Subcutaneous abdominal adipose tissue (tissue), 5 donors: ENCODE measurements at regions not wholly inside any gene's neighbourhood (a gene's known extent, or its start where the extent isn't known, plus 50 kb on each side); places are given as distances from the start of the nearest gene placed in this dataset.

ENCODE experiments used
- H3K27ac ChIP-seq: one replicate; pipeline ENCODE4 v1.7.0; 2013; ENCODE audit warnings: low read depth, mild to moderate bottlenecking, inconsistent platforms, low read length, moderate library complexity
- H3K27me3 ChIP-seq, 5 donors: one replicate each; pipeline ENCODE4 v1.7.0; 2013; ENCODE audit warnings: low read length in 5 of 5, inconsistent platforms in 1 of 5; ENCODE audit not compliant: control insufficient read depth in 5 of 5, insufficient read depth in 4 of 5
- H3K36me3 ChIP-seq, 5 donors: one replicate each; pipeline ENCODE4 v1.7.0; 2013; ENCODE audit warnings: low read length in 5 of 5; ENCODE audit not compliant: control insufficient read depth in 5 of 5, insufficient read depth in 5 of 5
- H3K4me1 ChIP-seq, 5 donors: one replicate each; pipeline ENCODE4 v1.7.0; 2013; ENCODE audit warnings: low read length in 5 of 5, mild to moderate bottlenecking in 3 of 5, moderate library complexity in 1 of 5; ENCODE audit not compliant: control insufficient read depth in 5 of 5, insufficient read depth in 5 of 5
- H3K4me3 ChIP-seq, 5 donors: one replicate each; pipeline ENCODE4 v1.7.0; 2013; ENCODE audit warnings: low read length in 5 of 5, low read depth in 1 of 5
- H3K9ac ChIP-seq, 5 donors: one replicate each; pipeline ENCODE4 v1.7.0; 2013; ENCODE audit warnings: low read length in 5 of 5, mild to moderate bottlenecking in 4 of 5, moderate library complexity in 3 of 5
- H3K9me3 ChIP-seq, 5 donors: one replicate each; pipeline ENCODE4 v1.7.0; 2013; ENCODE audit warnings: low read length in 5 of 5; ENCODE audit not compliant: control insufficient read depth in 5 of 5
- donor health status: healthy.
- donor health status: healthy.
- donor health status: healthy.
- donor health status: healthy.
- donor health status: healthy.

DNA sequence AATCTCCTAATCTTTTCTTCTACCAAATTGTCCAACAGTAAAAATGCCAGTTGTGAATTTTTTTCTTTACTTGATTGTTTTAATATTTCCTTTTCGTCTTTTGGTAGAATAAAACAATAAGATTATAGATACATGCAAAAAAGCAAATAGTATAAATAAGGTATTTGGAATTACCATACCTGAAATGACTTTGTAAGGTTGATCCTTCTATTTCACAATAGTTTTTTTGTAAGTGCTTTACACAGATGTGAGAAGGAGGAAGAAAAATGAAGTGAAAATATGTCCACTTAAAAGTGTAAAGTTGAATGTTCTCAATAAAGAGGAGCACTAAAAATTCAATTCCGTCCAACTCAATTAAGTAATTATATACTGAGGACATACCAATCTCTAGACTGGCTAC lies 457.6 kb downstream of the UTRN start:
- H3K9ac ChIP-seq: no peak overlapping the region
- no peak overlapping the region for H3K4me3 ChIP-seq

GRCh38 chr6:144744720-144745119 lies 459.6 kb downstream of the UTRN start:
- Histone ChIP-seq H3K9ac (no peak overlapping the region), H3K4me1 (no peaks in the 10 kb centered on the region), H3K27ac (no peak overlapping the region), H3K4me3 (no peak overlapping the region), H3K36me3 (peaks cover 8 to 16% (median 13%) of the 10 kb centered on the region in 5 donors), H3K9me3 (no peaks in the 10 kb centered on the region), H3K27me3 (no peaks in the 10 kb centered on the region)

More for the DNA sequence above, 457.6 kb downstream of the UTRN start:
- H3K4me1 ChIP-seq: no peaks in the 10 kb centered on the region
- peaks cover 5 to 16% (median 7%) of the 10 kb centered on the region in 5 donors for H3K36me3 ChIP-seq
- no peak overlapping the region for H3K27ac ChIP-seq
- no peaks in the 10 kb centered on the region for H3K27me3 ChIP-seq
- no peaks in the 10 kb centered on the region for H3K9me3 ChIP-seq

- Histone ChIP-seq H3K4me1 (no peaks in the 10 kb centered on the region), H3K36me3 (peaks cover 8 to 17% (median 14%) of the 10 kb centered on the region in 5 donors), H3K9ac (no peak overlapping the region), H3K27ac (no peak overlapping the region), H3K9me3 (no peaks in the 10 kb centered on the region), H3K27me3 (no peaks in the 10 kb centered on the region), H3K4me3 (no peak overlapping the region)
Measured at GRCh38 chr6:144745439-144745838, 460.3 kb downstream of the UTRN start.

DNA sequence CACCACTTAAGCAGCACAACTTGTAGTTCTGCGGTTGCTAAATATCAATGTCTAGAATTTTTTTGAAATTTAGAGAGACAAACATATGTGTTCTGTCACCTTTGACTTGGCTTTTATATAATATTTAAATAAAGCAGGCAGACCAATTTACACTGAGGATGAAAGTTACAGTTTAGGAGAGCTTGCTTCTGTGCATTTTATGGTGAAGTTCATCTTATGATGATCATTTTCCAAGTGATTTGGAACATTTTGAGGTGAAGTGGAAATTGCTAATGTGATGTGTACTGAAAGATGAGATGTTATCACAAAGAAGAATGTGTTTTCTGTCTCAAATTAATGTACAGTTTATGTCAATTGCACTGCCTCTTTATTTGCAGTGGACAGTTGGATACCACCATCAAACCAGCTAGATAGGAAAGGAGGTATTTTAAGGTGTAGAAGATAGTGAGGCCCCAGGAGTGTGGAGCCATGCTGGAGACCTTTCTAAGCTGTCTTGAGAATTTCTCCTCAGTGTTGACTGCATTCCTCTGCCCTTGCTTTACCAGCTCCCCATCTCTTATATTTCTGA lies 461.9 kb downstream of the UTRN start:
- no peaks in the 10 kb centered on the region for H3K9me3 ChIP-seq
- H3K27me3 ChIP-seq: no peaks in the 10 kb centered on the region
- no peak overlapping the region for H3K27ac ChIP-seq
- H3K4me1 ChIP-seq: no peaks in the 10 kb centered on the region
- H3K9ac ChIP-seq: no peak overlapping the region
- no peak overlapping the region for H3K4me3 ChIP-seq
- peaks cover 12 to 29% (median 18%) of the 10 kb centered on the region in 5 donors for H3K36me3 ChIP-seq

- H3K9ac ChIP-seq: no peak overlapping the region
- H3K9me3 ChIP-seq: no peaks in the 10 kb centered on the region
- no peak overlapping the region for H3K27ac ChIP-seq
- H3K27me3 ChIP-seq: no peaks in the 10 kb centered on the region
- no peaks in the 10 kb centered on the region for H3K4me1 ChIP-seq
- peaks cover 23 to 36% (median 24%) of the 10 kb centered on the region in 5 donors for H3K36me3 ChIP-seq
- no peak overlapping the region for H3K4me3 ChIP-seq
Measured at GRCh38 chr6:144749263-144749662, 464.1 kb downstream of the UTRN start.

DNA sequence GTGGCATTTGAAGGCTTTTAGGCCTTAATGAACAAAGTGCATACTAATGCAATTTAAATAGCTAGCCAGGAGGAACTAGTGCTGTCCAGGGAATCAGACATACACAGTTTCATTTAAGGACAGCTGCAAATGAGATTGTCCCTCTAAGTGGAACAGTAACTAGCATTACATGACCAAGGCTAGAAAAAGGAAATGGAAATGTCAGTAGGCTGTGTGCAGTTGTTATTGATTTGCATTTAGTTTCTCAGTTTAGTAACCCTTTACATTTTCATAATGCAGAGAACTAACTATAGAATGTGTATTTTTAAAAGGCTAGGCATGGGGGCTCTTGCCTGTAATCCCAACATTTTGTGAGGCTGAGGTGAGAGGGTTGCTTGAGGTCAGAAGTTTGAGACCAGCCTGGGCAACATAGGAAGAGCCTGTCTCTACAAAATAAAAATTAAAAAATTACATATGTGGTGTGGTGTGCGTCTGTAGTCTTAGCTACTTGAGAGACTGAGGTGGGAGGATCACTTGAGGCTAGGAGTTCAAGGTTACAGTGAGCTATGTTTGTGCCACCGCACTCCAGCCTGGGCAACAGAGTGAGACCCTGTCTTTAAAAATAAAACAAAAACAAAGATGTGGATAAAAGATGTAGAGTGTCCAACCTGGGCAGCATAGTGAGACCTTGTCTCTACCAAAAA lies 468.0 kb downstream of the UTRN start:
- H3K4me3 ChIP-seq: no peak overlapping the region
- H3K36me3 ChIP-seq: peaks cover 23 to 38% (median 27%) of the 10 kb centered on the region in 5 donors
- no peak overlapping the region for H3K27ac ChIP-seq
- no peak overlapping the region for H3K9ac ChIP-seq
- H3K4me1 ChIP-seq: no peaks in the 10 kb centered on the region
- no peaks in the 10 kb centered on the region for H3K27me3 ChIP-seq
- H3K9me3 ChIP-seq: no peaks in the 10 kb centered on the region

DNA sequence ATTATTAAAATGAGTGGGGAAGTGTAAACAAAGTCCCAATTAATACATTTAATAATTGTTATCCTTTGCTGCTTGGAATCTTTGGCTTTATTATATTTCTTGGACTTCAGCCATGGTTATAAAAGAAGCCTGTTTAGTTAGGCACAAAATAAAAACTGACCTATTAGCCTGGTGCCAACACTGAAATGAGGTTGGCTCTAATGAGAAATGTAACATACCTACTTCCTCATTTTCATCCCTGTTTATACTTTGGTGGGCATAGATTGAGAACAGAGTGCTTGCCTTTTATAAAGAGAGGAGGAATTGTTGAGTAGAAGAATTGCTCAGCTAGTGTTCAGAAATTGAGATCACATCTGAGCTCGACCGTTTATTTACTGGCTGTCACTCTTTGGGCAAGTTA lies 471.3 kb downstream of the UTRN start:
- Histone ChIP-seq H3K27me3 (no peaks in the 10 kb centered on the region), H3K27ac (no peak overlapping the region), H3K4me3 (no peak overlapping the region), H3K4me1 (no peaks in the 10 kb centered on the region), H3K9me3 (no peaks in the 10 kb centered on the region), H3K36me3 (peaks cover 17 to 33% (median 22%) of the 10 kb centered on the region in 5 donors), H3K9ac (no peak overlapping the region)

DNA sequence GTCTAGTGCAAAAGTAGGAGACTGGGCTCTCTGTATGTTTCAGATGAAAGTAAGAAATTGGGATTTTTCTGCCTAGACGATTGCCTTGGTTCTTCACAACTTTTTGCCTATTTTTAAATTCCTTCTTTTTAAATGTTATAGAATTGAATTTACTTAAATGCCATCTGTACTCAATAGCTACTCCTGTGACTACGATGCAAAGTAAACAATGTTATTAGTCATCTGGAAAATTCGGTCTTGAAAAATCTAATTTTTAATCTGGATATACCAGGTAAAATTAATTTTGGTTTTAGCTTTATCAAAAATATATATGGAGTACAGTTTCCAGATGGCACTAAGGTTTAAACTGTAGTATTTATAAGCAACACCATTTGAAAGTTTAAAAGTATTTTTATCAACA lies 472.2 kb downstream of the UTRN start:
- H3K4me1 ChIP-seq: no peaks in the 10 kb centered on the region
- no peak overlapping the region for H3K4me3 ChIP-seq
- no peaks in the 10 kb centered on the region for H3K9me3 ChIP-seq
- no peak overlapping the region for H3K27ac ChIP-seq
- no peaks in the 10 kb centered on the region for H3K27me3 ChIP-seq
- no peak overlapping the region for H3K9ac ChIP-seq
- H3K36me3 ChIP-seq: peaks cover 14 to 28% (median 18%) of the 10 kb centered on the region in 5 donors

DNA sequence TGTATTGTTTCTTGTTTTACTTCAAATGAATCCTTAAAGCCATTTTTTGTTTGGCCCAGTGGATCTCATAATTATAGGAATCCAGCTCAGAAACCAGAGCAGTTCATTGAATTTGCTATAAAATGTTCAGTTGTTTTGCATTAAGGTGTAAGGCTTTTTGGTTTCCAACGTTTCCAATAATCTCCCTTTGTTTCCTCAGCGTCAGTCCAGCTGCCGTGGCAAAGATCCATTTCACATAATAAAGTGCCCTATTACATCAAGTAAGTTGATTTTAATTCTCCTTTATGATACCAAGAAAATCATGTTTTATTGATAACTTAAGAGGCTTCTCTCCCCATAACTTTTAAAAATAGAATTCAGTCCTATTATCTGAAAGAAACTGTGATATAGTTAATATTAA lies 472.6 kb downstream of the UTRN start:
- Histone ChIP-seq H3K27ac (no peak overlapping the region), H3K9me3 (no peaks in the 10 kb centered on the region), H3K36me3 (peaks cover 18 to 33% (median 19%) of the 10 kb centered on the region in 5 donors), H3K4me1 (no peaks in the 10 kb centered on the region), H3K27me3 (no peaks in the 10 kb centered on the region), H3K9ac (no peak overlapping the region), H3K4me3 (no peak overlapping the region)

DNA sequence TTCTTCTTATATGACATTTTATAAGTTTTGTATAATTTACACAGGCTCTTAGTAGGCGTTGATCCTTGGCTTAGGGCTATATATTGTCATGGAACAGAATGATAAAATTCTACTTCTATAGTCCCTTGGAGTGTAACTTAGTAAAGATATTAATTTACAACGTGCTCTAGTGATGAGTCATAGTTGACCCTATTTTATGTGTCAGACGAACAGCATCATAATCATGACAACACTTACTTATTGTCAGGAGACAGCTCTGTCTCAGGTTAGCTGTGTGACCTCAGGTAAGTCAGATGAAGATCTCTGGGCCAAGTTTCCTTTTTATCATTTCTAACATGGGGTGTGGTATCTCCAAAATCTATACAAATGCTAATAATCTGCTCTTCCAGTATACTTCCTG lies 473.5 kb downstream of the UTRN start:
- Histone ChIP-seq H3K4me3 (no peak overlapping the region), H3K27ac (no peak overlapping the region), H3K36me3 (peaks cover 16 to 41% (median 23%) of the 10 kb centered on the region in 5 donors), H3K4me1 (no peaks in the 10 kb centered on the region), H3K9ac (no peak overlapping the region), H3K9me3 (no peaks in the 10 kb centered on the region), H3K27me3 (no peaks in the 10 kb centered on the region)
